A673 (cell line): ENCODE measurements at regions not wholly inside any gene's neighbourhood (a gene's known extent, or its start where the extent isn't known, plus 50 kb on each side); places are given as distances from the start of the nearest gene placed in this dataset.

ENCODE experiments used
- BruUV-seq: library from RNA; stranded (reverse); fragments of 400-500 nt; replicated peaks from 2 replicates; lab custom pipeline; 2021; lab: Mats Ljungman, UMichigan
- CTCF ChIA-PET: fragments of 300-600 bp; sonication (Branson Sonifier 250); formaldehyde crosslinking; loops from one replicate; lab custom pipeline; 2022; ENCODE audit warnings: antibody characterized with exemption; lab: Charles Lee
- POLR2A ChIA-PET: fragments of 300-600 bp; sonication (Branson Sonifier 250); formaldehyde crosslinking; loops from one replicate; lab custom pipeline; 2022; ENCODE audit warnings: antibody characterized with exemption; ENCODE audit not compliant: low non-redundant PET; lab: Charles Lee
- DNase-seq: peaks from one replicate; pipeline ENCODE4 v3.0.0-alpha.2; 2015; ENCODE audit warnings: low spot score
- H3K27ac ChIP-seq: fragments of 200-600 bp; sonication (generic); 2 replicates; pipeline ENCODE4 v1.5.1; 2016; ENCODE audit warnings: mixed run types, low read depth, mild to moderate bottlenecking, mixed read lengths, antibody characterized with exemption, low read length; ENCODE audit not compliant: poor library complexity, severe bottlenecking
- H3K27me3 ChIP-seq: fragments of 200-600 bp; sonication (generic); replicated peaks from 2 replicates; pipeline ENCODE4 v1.6.1; 2017; ENCODE audit warnings: mixed run types, low read depth, mild to moderate bottlenecking, mixed read lengths, antibody characterized with exemption, low read length; ENCODE audit not compliant: insufficient read depth, poor library complexity
- H3K36me3 ChIP-seq: fragments of 200-600 bp; sonication (generic); 2 replicates; pipeline ENCODE4 v1.6.1; 2016; ENCODE audit warnings: mixed run types, mild to moderate bottlenecking, mixed read lengths, antibody characterized with exemption, low read length; ENCODE audit not compliant: insufficient read depth, poor library complexity, severe bottlenecking
- H3K4me1 ChIP-seq: fragments of 200-600 bp; sonication (generic); 2 replicates; pipeline ENCODE4 v1.6.1; 2017; ENCODE audit warnings: mixed run types, mild to moderate bottlenecking, mixed read lengths, antibody characterized with exemption, low read length; ENCODE audit not compliant: insufficient read depth, poor library complexity, severe bottlenecking
- H3K4me3 ChIP-seq: fragments of 200-600 bp; sonication (generic); 2 replicates; pipeline ENCODE4 v1.5.1; 2016; ENCODE audit warnings: low read depth, mixed run types, mild to moderate bottlenecking, mixed read lengths, low read length; ENCODE audit not compliant: poor library complexity, severe bottlenecking
- H3K9me3 ChIP-seq: fragments of 200-600 bp; sonication (generic); 2 replicates; pipeline ENCODE4 v1.6.1; 2016; ENCODE audit warnings: mixed run types, low read depth, mild to moderate bottlenecking, mixed read lengths, antibody characterized with exemption, low read length; ENCODE audit not compliant: poor library complexity, severe bottlenecking
- EZH2 ChIP-seq: fragments of 200-600 bp; sonication (generic); IDR thresholded peaks from 2 replicates; pipeline ENCODE4 v1.6.1; 2017; ENCODE audit warnings: borderline replicate concordance, low read depth, mild to moderate bottlenecking, mixed read lengths, antibody characterized with exemption, low read length; ENCODE audit not compliant: poor library complexity, severe bottlenecking
- intact Hi-C: fragments of 100-400 bp; cut with micrococcal nuclease; formaldehyde crosslinking; loops from one replicate; pipeline ENCODE4 v1.10.0; 2022; ENCODE audit not compliant: unreplicated experiment
- TF ChIP-seq, protein P1 (sequence below): fragments of 300-800, 200-600 bp; sonication (generic); conservative IDR thresholded peaks from 2 replicates; pipeline ENCODE4 v1.5.1; 2017; ENCODE audit warnings: low read depth, mild to moderate bottlenecking, antibody characterized with exemption, low read length, moderate library complexity, mixed read lengths

DNA sequence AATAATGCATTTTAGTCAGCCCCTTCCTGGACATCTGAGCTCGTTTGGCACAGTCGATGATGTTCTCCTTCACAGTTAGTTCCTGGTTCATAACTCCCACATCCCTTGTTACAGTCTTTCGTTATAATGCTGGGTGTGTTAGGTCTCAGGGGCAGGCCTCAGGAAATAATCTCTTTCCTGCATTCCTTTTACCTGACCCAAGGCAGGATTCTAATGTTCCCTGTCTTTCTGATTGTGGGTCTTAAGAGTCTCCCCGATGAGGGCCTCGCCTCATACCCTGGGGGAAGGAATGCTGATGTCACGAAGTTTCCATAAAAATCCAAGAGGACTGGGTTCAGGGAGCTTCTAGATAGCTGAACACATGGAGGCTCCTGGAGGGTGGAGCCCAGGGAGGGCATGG is 104.0 kb upstream of the CARMIL1 start:
- no TSS peak for BruUV-seq

GRCh38 chr6:25175681-25176080 is 103.5 kb upstream of the CARMIL1 start:
- no peak for DNase-seq
- no peaks in the 10 kb centered on the region for H3K36me3 ChIP-seq
- H3K4me1 ChIP-seq: peaks cover 8% of the 10 kb centered on the region
- no peak for TF ChIP-seq EZH2
- TF ChIP-seq, protein P1, sequence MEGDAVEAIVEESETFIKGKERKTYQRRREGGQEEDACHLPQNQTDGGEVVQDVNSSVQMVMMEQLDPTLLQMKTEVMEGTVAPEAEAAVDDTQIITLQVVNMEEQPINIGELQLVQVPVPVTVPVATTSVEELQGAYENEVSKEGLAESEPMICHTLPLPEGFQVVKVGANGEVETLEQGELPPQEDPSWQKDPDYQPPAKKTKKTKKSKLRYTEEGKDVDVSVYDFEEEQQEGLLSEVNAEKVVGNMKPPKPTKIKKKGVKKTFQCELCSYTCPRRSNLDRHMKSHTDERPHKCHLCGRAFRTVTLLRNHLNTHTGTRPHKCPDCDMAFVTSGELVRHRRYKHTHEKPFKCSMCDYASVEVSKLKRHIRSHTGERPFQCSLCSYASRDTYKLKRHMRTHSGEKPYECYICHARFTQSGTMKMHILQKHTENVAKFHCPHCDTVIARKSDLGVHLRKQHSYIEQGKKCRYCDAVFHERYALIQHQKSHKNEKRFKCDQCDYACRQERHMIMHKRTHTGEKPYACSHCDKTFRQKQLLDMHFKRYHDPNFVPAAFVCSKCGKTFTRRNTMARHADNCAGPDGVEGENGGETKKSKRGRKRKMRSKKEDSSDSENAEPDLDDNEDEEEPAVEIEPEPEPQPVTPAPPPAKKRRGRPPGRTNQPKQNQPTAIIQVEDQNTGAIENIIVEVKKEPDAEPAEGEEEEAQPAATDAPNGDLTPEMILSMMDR: no peak
- intact Hi-C loops: no loop called here
- no peak overlapping the region for H3K27ac ChIP-seq
- no TSS peak for BruUV-seq
- no peak overlapping the region for H3K4me3 ChIP-seq
- H3K27me3 ChIP-seq: no peaks in the 10 kb centered on the region
- CTCF ChIA-PET: no interaction called here
- H3K9me3 ChIP-seq: no peaks in the 10 kb centered on the region
- POLR2A ChIA-PET: interaction anchor here (0.8 kb wide), 1 partner anchor 24 kb away, joined by 3 read pairs; no protein-coding TSS in a partner anchor

More for the DNA sequence above, 104.0 kb upstream of the CARMIL1 start:
- no peak for TF ChIP-seq EZH2
- TF ChIP-seq, protein P1: no peak
- Histone ChIP-seq H3K27me3 (no peaks in the 10 kb centered on the region), H3K27ac (no peak overlapping the region), H3K4me3 (no peak overlapping the region), H3K4me1 (peaks cover 8% of the 10 kb centered on the region), H3K36me3 (no peaks in the 10 kb centered on the region), H3K9me3 (no peaks in the 10 kb centered on the region)
- ChIA-PET POLR2A (interaction anchor here (0.8 kb wide), 1 partner anchor 24 kb away, joined by 3 read pairs; no protein-coding TSS in a partner anchor), CTCF (no interaction called here)
- no peak for DNase-seq
- intact Hi-C loops: no loop called here

GRCh38 chr6:25176466-25176865 is 102.7 kb upstream of the CARMIL1 start:
- no peaks in the 10 kb centered on the region for H3K36me3 ChIP-seq
- DNase-seq: no peak
- H3K4me1 ChIP-seq: peaks cover 8% of the 10 kb centered on the region
- POLR2A ChIA-PET: no interaction called here
- BruUV-seq: no TSS peak
- TF ChIP-seq, protein P1: no peak
- TF ChIP-seq EZH2: no peak
- intact Hi-C loops: no loop called here
- H3K27ac ChIP-seq: no peak overlapping the region
- H3K4me3 ChIP-seq: no peak overlapping the region
- CTCF ChIA-PET: no interaction called here
- no peaks in the 10 kb centered on the region for H3K27me3 ChIP-seq
- H3K9me3 ChIP-seq: no peaks in the 10 kb centered on the region
